Breast epithelium (tissue), 3 donors: ENCODE measurements at regions not wholly inside any gene's neighbourhood (a gene's known extent, or its start where the extent isn't known, plus 50 kb on each side); places are given as distances from the start of the nearest gene placed in this dataset.

Source experiments
- CTCF ChIP-seq, 3 donors: fragments of 450-650 bp; IDR thresholded peaks; one replicate each; pipeline ENCODE4 v1.5.1; 2016 to 2017; ENCODE audit warnings: antibody characterized with exemption in 3 of 3, mild to moderate bottlenecking in 3 of 3, moderate library complexity in 3 of 3
- POLR2A ChIP-seq: fragments of 450-650 bp; IDR thresholded peaks from one replicate; pipeline ENCODE4 v1.6.1; 2016; ENCODE audit warnings: antibody characterized with exemption, mild to moderate bottlenecking, moderate library complexity
- POLR2AphosphoS5 ChIP-seq, 3 donors: sonication (generic); formaldehyde crosslinking; IDR thresholded peaks; one replicate each; pipeline ENCODE4 v1.6.1; 2017; ENCODE audit warnings: antibody characterized with exemption in 3 of 3

DNA sequence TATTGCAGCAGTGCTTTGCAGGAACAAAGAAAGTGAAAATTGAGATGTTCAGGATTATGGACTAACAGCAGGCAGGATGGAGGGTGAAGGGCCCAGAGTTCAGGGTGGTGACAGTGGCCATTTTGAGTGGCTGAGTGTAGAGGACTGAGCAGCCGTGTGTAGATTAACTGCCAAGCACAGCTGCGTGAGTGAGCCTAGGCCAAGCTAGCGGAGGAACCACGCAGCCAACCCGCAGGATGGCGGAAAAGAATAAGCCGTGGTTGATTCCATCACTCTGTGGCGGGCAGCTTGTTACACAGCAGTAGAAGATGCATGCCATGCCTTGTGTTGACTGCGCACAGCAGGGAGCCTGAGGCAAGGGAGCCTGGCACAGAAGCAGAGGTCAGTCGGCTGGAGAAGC is 102.5 kb upstream of the KIF26B start:
- TF ChIP-seq POLR2A (no peak), CTCF (IDR thresholded peaks at IDR 0.05) (no peak), POLR2AphosphoS5 (IDR thresholded peaks at IDR 0.05) (no peak)
